Fibroblast of the aortic adventitia (primary cell): ENCODE measurements at regions not wholly inside any gene's neighbourhood (a gene's known extent, or its start where the extent isn't known, plus 50 kb on each side); places are given as distances from the start of the nearest gene placed in this dataset.

Source experiments
- DNase-seq: peaks from one replicate; pipeline ENCODE4 v3.0.0-alpha.2; 2010; ENCODE audit warnings: low read depth
- H3K4me3 ChIP-seq: 2 replicates; pipeline ENCODE4 v1.5.1; 2011; ENCODE audit warnings: low read depth, mild to moderate bottlenecking, control low read depth, low read length, moderate library complexity
- TF ChIP-seq, protein P1 (sequence below): IDR thresholded peaks from 2 replicates; pipeline ENCODE4 v1.5.1; 2011; ENCODE audit warnings: mild to moderate bottlenecking, low read length, control low read depth, inconsistent platforms; ENCODE audit not compliant: insufficient read depth

DNA sequence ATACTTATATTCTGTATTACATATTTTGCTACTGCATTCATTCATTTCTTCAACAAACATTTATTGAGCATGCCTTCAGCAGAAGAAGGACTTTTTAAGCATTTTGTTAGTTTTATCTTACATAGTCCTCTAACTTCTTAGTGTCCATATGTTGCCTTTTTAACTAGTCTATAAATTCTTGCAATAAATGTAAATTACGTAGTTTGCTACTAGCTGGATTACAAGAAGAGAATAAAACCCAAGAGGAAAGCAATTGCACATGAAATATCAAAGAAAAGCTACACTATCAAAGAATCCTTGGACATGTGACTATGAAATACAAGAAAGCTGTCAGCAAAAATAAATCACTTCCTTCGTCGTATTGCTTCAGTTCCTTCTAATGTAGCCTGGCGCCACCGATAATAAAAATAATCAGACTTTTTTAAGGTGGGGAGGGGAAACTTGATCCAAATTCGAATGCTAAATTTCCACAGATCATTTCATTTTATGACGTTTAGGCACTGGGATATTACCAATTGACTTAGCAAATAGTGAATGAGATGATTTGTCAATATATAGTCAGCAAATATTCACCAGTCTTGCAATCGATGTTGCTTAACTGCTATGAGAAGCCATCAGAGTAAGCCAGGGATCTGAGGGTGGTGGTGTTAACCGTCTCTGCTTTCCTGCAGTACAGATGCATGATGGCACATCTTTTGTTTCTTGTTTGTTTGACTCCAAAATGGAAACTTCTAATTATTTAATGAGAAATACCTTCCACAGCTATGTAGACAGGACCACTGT is 258.7 kb upstream of the EXOC2 start:
- no peak overlapping the region for H3K4me3 ChIP-seq
- DNase-seq = no peak
- TF ChIP-seq, protein P1, sequence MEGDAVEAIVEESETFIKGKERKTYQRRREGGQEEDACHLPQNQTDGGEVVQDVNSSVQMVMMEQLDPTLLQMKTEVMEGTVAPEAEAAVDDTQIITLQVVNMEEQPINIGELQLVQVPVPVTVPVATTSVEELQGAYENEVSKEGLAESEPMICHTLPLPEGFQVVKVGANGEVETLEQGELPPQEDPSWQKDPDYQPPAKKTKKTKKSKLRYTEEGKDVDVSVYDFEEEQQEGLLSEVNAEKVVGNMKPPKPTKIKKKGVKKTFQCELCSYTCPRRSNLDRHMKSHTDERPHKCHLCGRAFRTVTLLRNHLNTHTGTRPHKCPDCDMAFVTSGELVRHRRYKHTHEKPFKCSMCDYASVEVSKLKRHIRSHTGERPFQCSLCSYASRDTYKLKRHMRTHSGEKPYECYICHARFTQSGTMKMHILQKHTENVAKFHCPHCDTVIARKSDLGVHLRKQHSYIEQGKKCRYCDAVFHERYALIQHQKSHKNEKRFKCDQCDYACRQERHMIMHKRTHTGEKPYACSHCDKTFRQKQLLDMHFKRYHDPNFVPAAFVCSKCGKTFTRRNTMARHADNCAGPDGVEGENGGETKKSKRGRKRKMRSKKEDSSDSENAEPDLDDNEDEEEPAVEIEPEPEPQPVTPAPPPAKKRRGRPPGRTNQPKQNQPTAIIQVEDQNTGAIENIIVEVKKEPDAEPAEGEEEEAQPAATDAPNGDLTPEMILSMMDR = no peak

DNA sequence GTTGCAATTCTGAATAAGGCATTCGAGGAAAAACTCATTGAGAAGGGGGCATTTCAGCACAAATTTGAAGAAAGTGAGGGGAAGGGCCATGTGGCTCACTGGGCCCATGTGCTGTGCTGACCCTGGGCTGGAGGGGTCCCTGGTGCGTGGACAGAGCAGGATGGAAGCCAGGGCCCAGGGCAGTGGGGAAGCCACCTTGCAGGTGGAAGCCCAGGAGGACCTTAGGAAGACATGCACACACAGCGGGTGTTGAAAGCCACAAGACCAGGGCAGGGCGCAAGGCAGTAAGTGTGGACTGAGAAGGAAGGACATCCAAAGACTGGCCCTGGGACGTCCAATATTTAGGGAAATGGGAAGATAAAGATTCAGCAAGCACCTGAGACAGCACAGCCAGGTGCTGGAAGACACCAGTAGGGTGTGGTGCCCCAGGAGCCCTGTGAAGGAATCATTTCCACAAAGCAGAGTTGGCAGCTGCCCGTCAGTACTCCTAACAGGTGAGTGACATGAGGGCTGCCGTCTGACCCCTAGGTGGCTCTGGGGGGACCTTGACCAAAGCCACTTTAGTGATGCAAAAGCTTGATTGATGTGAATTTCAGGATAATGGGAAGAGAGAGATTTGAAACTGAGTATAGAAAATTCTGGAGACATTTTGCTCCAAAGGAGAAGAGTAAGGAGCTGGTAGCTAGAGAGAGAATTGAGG is 254.4 kb upstream of the EXOC2 start:
- TF ChIP-seq, protein P1 = no peak
- no peak for DNase-seq
- H3K4me3 ChIP-seq = no peak overlapping the region

DNA sequence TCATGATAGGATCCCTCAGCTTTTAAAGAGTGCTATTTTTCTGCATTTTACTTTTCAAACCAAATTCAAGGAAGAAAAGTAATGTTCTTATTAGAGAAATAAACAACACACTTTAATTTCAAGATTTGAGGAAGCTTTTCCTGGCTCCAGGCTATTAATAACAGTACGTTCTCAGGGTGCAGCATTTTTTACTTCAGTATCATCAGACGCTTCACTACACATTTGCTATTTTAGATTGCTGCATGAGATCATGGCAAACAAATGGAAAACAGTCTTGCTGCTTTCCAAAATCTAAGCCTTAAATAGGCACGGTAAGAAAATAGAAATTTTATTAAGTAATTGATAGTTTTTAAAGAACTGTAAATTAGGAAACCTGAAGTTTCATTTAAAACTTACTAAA is 253.6 kb upstream of the EXOC2 start:
- no peak overlapping the region for H3K4me3 ChIP-seq
- TF ChIP-seq, protein P1 = no peak

DNA sequence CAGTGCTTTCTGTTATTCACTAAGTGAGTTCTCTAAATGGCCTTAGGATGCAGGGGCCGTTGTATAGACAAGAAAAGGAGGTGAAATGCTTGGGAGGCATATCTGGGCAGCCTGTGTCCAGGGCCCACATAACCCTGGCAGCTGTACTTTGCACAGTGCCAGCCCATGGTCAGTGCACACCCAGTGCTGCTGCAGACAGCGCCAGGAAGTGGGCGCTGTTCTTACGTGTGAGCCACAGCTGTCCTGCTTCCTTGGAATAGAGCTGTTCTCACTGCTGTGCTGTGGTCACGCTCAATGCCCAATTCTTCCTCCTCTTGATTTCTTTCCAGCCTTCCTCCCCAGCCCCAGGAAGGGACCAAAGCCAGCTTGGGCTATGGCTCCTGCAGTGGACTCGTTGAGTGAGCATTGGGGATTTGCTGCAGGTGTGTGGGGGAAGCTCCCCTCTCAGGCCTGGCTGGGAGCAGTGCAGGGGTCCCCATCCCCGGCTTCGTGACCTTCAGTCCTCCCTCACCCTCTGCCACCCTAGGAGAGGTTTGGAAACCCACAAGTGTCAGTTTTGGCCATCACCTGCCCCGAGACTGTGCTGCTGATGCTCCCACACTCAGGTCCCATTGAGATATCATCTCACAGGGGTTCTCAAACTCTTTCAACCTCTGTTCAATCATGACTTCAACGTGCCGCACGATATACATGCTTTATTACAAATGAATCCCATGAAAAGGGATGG is 246.8 kb upstream of the EXOC2 start:
- no peak overlapping the region for H3K4me3 ChIP-seq
- DNase-seq = no peak
- TF ChIP-seq, protein P1 = no peak

More for the DNA sequence above, 253.6 kb upstream of the EXOC2 start:
- no peak for DNase-seq

DNA sequence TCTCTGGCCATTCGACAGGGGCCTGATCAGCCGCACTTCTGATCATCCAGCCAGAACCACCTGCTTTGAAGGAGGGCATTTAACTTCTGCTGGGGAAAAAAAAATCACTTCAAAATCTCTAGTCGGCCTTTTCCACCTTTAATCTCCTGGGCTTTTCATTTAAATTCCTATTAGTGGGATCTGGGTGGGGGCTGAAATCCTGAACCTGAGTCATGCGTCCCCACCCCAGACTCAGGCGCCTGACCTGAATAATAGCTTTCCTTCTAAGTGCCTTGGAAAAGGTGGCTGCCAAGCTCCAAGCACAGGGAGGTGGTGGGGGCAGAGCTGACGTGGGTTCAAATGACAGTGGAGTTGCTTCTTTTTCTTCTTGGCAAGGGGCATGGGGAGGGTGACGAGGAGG is 246.0 kb upstream of the EXOC2 start:
- no peak overlapping the region for H3K4me3 ChIP-seq
- no peak for DNase-seq

DNA sequence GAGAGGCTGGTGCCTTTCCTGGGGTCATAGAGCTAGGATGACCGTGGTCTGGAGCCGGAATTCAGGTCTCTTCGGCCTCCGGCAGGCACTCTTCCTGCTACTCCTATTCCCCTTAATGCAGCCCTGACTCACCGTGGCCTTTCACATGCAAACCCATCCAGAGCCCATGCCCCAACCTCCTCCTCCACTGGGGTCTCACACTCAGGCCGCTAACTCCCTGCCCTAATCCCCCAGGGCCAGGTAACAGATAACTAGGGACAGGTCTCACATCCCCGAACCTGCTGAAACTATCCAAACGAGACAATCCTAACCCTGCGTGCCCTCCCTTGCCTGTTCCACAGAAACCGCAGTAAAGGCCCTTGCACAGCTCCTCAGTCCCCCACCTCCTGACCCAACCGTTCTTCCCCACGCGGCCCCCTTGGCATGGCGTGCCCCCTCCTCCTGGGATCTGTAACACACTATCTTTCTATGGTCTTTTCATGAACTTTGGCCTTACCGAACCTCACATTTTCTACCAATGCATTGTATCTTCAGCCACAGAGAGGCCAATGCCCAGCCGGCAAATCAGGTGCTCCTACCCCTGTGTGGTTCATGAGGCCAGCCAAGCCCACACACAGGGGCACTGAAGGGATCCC is 245.4 kb upstream of the EXOC2 start:
- DNase-seq = no peak
- TF ChIP-seq, protein P1 = no peak
- H3K4me3 ChIP-seq = no peak overlapping the region

More for the DNA sequence above, 246.0 kb upstream of the EXOC2 start:
- TF ChIP-seq, protein P1 = no peak
